HFFc6 (cell line): ENCODE measurements at regions not wholly inside any gene's neighbourhood (a gene's known extent, or its start where the extent isn't known, plus 50 kb on each side); places are given as distances from the start of the nearest gene placed in this dataset.

Experiments
- DNase-seq: peaks from one replicate; pipeline ENCODE4 v3.0.0-alpha.2; 2018
- H3K27ac Mint-ChIP-seq: 2 replicates; pipeline ENCODE4 v1.8.0; 2020; ENCODE audit warnings: mild to moderate bottlenecking, mixed read lengths
- H3K27me3 Mint-ChIP-seq: 2 replicates; pipeline ENCODE4 v1.8.0; 2021; ENCODE audit warnings: mild to moderate bottlenecking, moderate library complexity, mixed read lengths; ENCODE audit not compliant: insufficient read depth
- H3K36me3 Mint-ChIP-seq: 2 replicates; pipeline ENCODE4 v1.8.0; 2021; ENCODE audit warnings: low read depth, mixed read lengths
- H3K4me1 Mint-ChIP-seq: 2 replicates; pipeline ENCODE4 v1.8.0; 2020; ENCODE audit warnings: low read depth, mixed read lengths
- H3K4me3 Mint-ChIP-seq: 2 replicates; pipeline ENCODE4 v1.8.0; 2020; ENCODE audit warnings: mild to moderate bottlenecking, moderate library complexity, mixed read lengths
- H3K9me3 Mint-ChIP-seq: 2 replicates; pipeline ENCODE4 v1.8.0; 2020; ENCODE audit warnings: mild to moderate bottlenecking, mixed read lengths
- TF ChIP-seq, protein P1 (sequence below): fragments of 200-600 bp; sonication (generic); IDR thresholded peaks from 2 replicates; pipeline ENCODE4 v1.5.0; 2021; ENCODE audit warnings: antibody characterized with exemption, mild to moderate bottlenecking

DNA sequence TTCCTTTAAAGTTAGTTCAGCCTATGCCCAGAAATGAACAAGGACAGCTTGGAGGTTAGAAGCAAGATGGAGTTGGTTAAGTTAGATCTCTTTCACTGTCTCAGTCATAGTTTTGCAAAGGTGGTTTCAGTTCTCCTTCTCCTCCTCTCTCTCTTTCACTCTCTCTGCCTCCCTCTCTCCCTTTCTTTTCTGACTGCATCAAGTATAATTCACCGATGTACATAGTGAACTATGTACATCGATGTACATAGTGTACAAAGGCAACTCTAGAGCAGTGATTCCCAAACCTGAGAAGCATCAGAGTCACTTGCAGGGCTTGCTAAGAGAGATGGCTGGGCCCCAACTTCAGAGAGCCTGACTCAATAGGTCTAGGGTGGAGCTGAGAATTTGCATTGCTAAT lies 1259.7 kb downstream of the TYW1 start:
- Mint-ChIP-seq H3K27me3 (no peaks in the 10 kb centered on the region; the same call in 1 of the 2 replicates), H3K4me1 (no peaks in the 10 kb centered on the region), H3K9me3 (peaks cover 67% of the 10 kb centered on the region), H3K27ac (no peak overlapping the region), H3K4me3 (no peak overlapping the region), H3K36me3 (0 out of 2 replicates have a peak, but pooled peaks cover 5% of the 10 kb centered on the region)
- TF ChIP-seq, protein P1, sequence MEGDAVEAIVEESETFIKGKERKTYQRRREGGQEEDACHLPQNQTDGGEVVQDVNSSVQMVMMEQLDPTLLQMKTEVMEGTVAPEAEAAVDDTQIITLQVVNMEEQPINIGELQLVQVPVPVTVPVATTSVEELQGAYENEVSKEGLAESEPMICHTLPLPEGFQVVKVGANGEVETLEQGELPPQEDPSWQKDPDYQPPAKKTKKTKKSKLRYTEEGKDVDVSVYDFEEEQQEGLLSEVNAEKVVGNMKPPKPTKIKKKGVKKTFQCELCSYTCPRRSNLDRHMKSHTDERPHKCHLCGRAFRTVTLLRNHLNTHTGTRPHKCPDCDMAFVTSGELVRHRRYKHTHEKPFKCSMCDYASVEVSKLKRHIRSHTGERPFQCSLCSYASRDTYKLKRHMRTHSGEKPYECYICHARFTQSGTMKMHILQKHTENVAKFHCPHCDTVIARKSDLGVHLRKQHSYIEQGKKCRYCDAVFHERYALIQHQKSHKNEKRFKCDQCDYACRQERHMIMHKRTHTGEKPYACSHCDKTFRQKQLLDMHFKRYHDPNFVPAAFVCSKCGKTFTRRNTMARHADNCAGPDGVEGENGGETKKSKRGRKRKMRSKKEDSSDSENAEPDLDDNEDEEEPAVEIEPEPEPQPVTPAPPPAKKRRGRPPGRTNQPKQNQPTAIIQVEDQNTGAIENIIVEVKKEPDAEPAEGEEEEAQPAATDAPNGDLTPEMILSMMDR = no peak
- no peak for DNase-seq

DNA sequence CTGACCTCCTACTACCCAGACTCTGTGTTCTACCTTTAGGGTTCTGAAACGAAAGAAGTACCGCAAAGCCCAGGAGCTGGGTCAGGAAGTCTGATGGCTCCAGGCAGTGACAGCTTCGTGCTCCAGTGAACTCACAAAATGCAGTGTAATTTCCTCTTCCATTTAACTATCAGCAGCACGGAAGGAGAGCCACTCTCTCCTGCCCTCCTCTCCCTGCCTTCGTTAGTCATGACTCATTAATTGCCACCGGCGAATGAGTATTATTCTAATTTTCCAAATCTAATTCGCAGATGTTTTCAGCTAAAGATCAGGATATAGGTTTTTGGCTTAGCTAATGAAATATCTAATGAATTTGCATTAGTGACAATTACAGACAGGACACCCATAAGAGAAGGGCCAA lies 1262.0 kb downstream of the TYW1 start:
- Mint-ChIP-seq H3K9me3 (peaks cover 65% of the 10 kb centered on the region), H3K27me3 (no peaks in the 10 kb centered on the region; the same call in 1 of the 2 replicates), H3K27ac (no peak overlapping the region), H3K4me3 (no peak overlapping the region), H3K4me1 (no peaks in the 10 kb centered on the region), H3K36me3 (0 out of 2 replicates have a peak, but pooled peaks cover 5% of the 10 kb centered on the region)
- DNase-seq = no peak
- TF ChIP-seq, protein P1 = no peak

DNA sequence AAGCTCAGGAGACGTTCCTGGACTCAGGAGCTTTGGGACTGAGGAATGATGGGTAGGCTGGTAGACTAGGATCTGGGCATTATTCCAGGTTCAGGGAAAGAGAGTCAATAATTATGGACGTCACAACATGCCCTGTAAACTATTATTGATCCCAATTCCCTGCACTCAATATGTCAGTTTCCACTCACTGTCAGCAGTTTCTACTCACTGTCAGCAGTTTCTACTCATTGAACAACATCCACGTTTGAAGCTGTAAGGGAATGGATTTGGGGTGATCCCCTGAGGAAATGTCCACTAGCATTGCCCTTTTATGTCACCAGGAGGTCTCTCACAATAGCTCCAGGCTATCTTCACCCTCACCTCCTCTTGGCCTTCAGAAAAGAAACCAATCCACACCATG lies 1268.6 kb downstream of the TYW1 start:
- DNase-seq = no peak
- H3K27me3 Mint-ChIP-seq = no peaks in the 10 kb centered on the region; the same call in 1 of the 2 replicates
- peaks cover 5% of the 10 kb centered on the region; the same call in 1 of the 2 replicates for H3K36me3 Mint-ChIP-seq
- H3K27ac Mint-ChIP-seq = no peak overlapping the region
- H3K9me3 Mint-ChIP-seq = peaks cover 48% of the 10 kb centered on the region
- no peaks in the 10 kb centered on the region for H3K4me1 Mint-ChIP-seq
- TF ChIP-seq, protein P1 = no peak
- no peak overlapping the region for H3K4me3 Mint-ChIP-seq

DNA sequence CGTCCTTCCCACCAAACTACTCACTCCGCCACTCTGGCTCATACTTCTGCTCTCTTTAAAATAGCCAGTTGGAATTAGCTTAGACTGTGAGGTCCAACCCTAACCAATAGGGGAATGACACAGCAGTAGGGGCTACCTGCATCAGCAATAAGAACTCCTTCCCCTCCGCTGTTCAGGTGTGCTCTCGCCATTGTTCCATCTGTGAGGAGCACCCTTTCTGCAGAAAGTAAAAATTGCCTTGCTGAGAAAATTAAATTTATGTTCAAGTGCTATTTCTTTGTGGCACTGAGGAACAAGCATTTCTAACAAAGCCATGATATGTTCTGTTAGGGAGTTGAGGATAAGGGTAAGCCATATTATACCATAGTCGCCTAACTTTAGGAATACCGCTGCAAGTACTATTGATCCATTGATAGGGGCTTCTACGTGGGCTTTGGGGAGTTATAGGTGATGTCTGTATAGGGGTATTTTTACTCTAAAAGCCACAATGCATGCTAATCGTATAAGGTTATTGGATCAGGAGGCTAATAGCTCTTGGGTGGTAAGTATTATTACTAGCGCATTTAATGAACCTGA lies 1269.5 kb downstream of the TYW1 start:
- H3K4me3 Mint-ChIP-seq = no peak overlapping the region
- TF ChIP-seq, protein P1 = no peak
- H3K27ac Mint-ChIP-seq = no peak overlapping the region
- no peaks in the 10 kb centered on the region for H3K4me1 Mint-ChIP-seq
- H3K36me3 Mint-ChIP-seq = peaks cover 5% of the 10 kb centered on the region; the same call in 1 of the 2 replicates
- peaks cover 41% of the 10 kb centered on the region for H3K9me3 Mint-ChIP-seq
- H3K27me3 Mint-ChIP-seq = no peaks in the 10 kb centered on the region; the same call in 1 of the 2 replicates
- DNase-seq = no peak

DNA sequence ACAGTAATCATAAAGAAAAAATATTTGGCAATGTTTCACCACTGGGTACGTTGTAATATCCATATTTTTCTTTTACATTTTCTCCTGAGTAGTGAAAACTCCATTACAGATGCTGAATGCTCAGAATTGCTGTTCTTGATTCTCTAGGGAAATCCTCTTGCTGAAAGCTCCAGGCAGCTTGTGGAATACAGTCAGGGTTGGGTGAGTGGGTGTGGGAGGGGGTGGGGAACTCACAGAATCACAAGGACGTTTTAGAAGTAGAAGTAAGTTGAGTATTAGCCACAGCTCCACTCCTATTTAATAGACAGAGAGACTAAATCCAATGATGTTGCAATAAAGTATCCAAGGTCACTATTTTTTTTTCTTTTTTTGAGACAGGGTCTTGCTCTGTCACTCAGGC lies 1270.9 kb downstream of the TYW1 start:
- H3K27me3 Mint-ChIP-seq = no peaks in the 10 kb centered on the region; the same call in 1 of the 2 replicates
- peaks cover 38% of the 10 kb centered on the region for H3K9me3 Mint-ChIP-seq
- TF ChIP-seq, protein P1 = no peak
- H3K4me1 Mint-ChIP-seq = no peaks in the 10 kb centered on the region
- H3K4me3 Mint-ChIP-seq = no peak overlapping the region
- no peak for DNase-seq
- H3K36me3 Mint-ChIP-seq = peaks cover 5% of the 10 kb centered on the region; the same call in 1 of the 2 replicates
- no peak overlapping the region for H3K27ac Mint-ChIP-seq
